Ascending aorta (tissue), 2 donors: ENCODE measurements at regions not wholly inside any gene's neighbourhood (a gene's known extent, or its start where the extent isn't known, plus 50 kb on each side); places are given as distances from the start of the nearest gene placed in this dataset.

Source experiments
- DNase-seq, 2 donors: peaks; one replicate each; pipeline ENCODE4 v3.0.0-alpha.2; 2019; ENCODE audit warnings: low spot score in 2 of 2
- H3K27ac ChIP-seq, 2 donors: fragments of 200-600 bp; sonication (generic); one replicate each; pipeline ENCODE4 v1.5.1; 2016 to 2017; ENCODE audit warnings: mild to moderate bottlenecking in 1 of 2
- H3K27me3 ChIP-seq: fragments of 200-600 bp; sonication (generic); one replicate; pipeline ENCODE4 v1.5.1; 2017
- H3K36me3 ChIP-seq, 2 donors: fragments of 200-600 bp; sonication (generic); one replicate each; pipeline ENCODE4 v1.5.1; 2016
- H3K4me1 ChIP-seq, 2 donors: fragments of 200-600 bp; sonication (generic); one replicate each; pipeline ENCODE4 v1.5.1; 2016 to 2017; ENCODE audit warnings: mild to moderate bottlenecking in 1 of 2
- H3K4me3 ChIP-seq, 2 donors: fragments of 200-600 bp; sonication (generic); one replicate each; pipeline ENCODE4 v1.5.1; 2016 to 2017; ENCODE audit warnings: mild to moderate bottlenecking in 1 of 2
- H3K9me3 ChIP-seq, 2 donors: fragments of 200-600 bp; sonication (generic); one replicate each; pipeline ENCODE4 v1.5.1; 2016
- intact Hi-C: fragments of 100-400 bp; cut with DNase I; formaldehyde crosslinking; loops from one replicate; pipeline ENCODE4 v1.15.1; 2023
- TF ChIP-seq, protein P1 (sequence below), 3 experiments: fragments of 200-600 bp in 2 of 3; fragments of 450-650 bp in 1 of 3; sonication (generic) in 2 of 3; IDR thresholded peaks; one replicate each; pipeline ENCODE4 v1.5.1; 2016 to 2019; ENCODE audit warnings: antibody characterized with exemption in 3 of 3, mild to moderate bottlenecking in 1 of 3, moderate library complexity in 1 of 3

DNA sequence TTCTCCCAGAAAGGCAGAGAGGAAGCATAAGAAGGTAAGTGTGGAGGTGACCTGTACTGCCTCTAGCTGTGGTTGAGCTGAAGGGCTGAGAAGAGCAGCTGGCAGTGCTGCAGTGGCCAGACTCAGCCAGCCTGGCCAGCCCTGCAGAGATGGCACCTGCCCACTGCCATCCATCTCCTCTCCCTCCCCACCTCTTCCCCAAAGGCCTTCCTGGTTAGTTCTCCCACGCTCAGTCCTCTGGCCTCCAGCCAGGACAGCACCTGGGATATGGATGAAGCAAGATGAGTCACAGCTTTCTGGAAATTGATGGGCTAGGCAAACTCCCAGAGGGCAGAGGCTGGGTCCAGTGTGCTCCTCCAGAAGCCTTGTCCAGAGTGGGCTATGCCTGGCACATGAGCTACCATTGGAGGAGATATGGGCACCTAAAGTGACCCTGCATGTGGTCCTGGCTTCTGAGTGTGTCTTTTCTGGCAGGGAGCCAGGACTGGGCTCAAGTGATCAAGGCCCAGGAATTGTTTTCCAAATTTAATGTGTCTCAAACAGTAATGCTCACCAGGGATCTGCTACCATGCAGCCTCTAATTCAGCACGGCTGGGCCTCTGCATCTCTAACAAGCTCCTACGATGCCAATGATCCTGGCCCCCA, 81.0 kb upstream of the CACUL1 start:
- Histone ChIP-seq H3K9me3 (no peaks in the 10 kb centered on the region), H3K36me3 (no peaks in the 10 kb centered on the region), H3K4me3 (no peak overlapping the region), H3K27ac (no peak overlapping the region), H3K27me3 (no peaks in the 10 kb centered on the region), H3K4me1 (no peaks in the 10 kb centered on the region)
- DNase-seq, result no peak
- intact Hi-C loops, result no loop called here
- TF ChIP-seq, protein P1, sequence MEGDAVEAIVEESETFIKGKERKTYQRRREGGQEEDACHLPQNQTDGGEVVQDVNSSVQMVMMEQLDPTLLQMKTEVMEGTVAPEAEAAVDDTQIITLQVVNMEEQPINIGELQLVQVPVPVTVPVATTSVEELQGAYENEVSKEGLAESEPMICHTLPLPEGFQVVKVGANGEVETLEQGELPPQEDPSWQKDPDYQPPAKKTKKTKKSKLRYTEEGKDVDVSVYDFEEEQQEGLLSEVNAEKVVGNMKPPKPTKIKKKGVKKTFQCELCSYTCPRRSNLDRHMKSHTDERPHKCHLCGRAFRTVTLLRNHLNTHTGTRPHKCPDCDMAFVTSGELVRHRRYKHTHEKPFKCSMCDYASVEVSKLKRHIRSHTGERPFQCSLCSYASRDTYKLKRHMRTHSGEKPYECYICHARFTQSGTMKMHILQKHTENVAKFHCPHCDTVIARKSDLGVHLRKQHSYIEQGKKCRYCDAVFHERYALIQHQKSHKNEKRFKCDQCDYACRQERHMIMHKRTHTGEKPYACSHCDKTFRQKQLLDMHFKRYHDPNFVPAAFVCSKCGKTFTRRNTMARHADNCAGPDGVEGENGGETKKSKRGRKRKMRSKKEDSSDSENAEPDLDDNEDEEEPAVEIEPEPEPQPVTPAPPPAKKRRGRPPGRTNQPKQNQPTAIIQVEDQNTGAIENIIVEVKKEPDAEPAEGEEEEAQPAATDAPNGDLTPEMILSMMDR (IDR thresholded peaks at IDR 0.05), result no peak

DNA sequence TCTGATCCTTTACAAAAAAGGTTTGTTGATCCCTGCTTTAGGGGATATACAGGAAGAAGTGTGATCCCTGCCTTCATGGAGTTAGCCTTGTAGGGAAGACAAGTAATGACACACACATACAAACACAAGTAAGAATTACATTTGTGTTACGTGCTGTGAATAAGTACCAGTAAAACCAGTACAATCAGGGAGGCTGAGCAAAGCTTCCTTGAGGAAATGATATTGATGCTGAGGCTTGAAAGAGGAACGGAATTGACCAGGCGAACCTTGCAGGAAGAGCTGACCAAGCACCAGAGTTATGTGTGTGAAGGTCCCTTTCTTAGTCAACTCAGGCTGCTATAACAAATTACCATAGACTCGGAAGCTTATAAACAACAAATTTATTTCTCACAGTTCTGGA, 83.6 kb upstream of the CACUL1 start:
- TF ChIP-seq, protein P1 (IDR thresholded peaks at IDR 0.05), result no peak
- DNase-seq, result no peak
- intact Hi-C loops, result no loop called here

DNA sequence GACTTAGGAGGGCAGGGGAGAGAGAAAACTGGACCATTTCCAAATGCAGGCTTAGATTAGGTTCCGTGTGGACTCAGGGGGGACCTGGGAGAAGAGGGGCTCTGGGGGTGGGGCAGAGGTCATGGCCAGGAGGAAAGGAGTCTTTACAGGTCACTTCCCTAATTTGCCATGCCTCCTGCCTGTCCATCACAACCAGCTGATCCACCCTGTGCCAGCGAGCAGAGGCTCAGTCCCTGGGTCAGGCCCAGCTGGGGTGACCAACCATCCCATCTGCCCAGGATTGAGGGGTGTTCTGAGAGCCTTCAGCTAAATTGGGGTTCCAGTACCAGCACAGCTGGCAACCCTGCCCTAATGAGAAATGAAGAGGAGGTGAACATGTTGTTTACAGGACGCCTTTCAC, 84.6 kb upstream of the CACUL1 start:
- Histone ChIP-seq H3K27me3 (no peaks in the 10 kb centered on the region), H3K4me1 (no peaks in the 10 kb centered on the region), H3K27ac (no peak overlapping the region), H3K4me3 (no peak overlapping the region), H3K36me3 (no peaks in the 10 kb centered on the region), H3K9me3 (no peaks in the 10 kb centered on the region)
- intact Hi-C loops, result no loop called here
- TF ChIP-seq, protein P1 (IDR thresholded peaks at IDR 0.05), result no peak
- no peak for DNase-seq

More for the DNA sequence above, 83.6 kb upstream of the CACUL1 start:
- Histone ChIP-seq H3K4me3 (no peak overlapping the region), H3K27ac (no peak overlapping the region), H3K27me3 (no peaks in the 10 kb centered on the region), H3K4me1 (no peaks in the 10 kb centered on the region), H3K9me3 (no peaks in the 10 kb centered on the region), H3K36me3 (no peaks in the 10 kb centered on the region)

DNA sequence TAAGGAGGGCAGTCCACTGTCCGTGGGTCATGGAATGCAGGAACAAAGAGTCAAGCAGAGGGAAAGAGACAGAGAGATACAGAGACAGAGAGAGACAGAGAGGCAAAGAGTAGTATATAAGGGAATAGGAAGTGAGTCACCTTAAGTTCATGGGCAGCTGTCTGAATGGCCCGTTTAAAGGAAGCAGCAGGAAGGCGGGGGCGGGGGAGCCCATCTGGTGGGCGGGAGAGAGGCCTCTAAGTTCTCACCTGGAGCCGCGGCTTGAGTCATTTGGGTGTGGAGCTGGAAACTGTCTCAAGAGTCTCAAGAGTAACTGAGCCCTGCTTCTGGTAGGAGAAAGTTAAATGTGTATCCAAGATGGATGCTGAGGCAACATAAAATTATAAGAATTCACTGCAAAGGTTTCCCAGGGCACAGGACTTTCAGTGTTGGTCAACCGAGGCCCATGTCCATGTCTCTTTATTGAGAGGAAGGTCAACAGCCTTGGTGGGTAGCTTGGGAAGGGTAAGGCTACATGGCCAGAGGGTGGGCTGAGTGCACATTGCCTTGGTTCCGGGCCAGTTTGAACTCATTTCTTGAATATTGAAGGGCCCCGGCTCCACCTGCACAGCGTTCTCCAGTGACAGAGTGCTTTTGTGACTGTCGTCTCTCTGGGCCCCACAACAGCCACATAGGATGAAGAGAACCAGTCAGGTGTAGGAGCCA, 85.5 kb upstream of the CACUL1 start:
- H3K4me1 ChIP-seq, result no peaks in the 10 kb centered on the region
- TF ChIP-seq, protein P1 (IDR thresholded peaks at IDR 0.05), result no peak
- H3K4me3 ChIP-seq, result no peak overlapping the region
- no peaks in the 10 kb centered on the region for H3K27me3 ChIP-seq
- no peaks in the 10 kb centered on the region for H3K9me3 ChIP-seq
- no peaks in the 10 kb centered on the region for H3K36me3 ChIP-seq
- no peak overlapping the region for H3K27ac ChIP-seq
- intact Hi-C loops, result no loop called here
- DNase-seq, result no peak

DNA sequence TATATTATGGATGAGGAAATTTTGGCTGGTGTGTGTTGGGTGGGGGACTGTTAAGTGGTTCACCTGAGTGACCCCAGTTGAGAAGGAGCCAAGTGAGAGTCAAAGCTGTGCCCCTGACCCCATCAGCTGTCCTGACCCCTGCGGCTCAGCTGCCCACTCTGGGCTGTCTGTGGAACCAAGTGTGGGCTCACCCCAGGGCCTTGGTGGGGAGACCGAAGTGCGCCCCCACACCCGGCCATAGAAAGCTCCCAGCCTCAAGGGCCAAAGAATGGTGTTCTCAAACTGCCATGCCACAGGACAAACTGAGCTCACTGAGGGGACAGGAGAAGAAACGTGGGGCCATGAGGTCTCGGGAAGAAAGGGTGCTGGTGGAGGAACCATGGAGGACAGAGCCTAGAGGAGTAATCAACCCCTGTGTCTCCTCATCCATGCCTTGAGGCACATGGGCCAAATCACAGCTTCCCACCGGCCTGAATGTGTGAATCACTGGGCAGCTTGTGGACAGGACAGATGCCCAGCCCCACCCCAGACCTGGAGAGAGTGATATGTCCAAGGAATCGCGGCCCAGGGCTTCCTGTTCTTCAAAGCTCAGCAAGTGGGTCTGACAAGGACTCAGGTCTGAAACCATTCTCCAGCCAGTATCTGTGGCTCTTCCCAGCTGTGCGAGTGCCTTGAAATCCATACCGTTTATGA, 86.2 kb upstream of the CACUL1 start:
- TF ChIP-seq, protein P1 (IDR thresholded peaks at IDR 0.05), result no peak
- no peak overlapping the region for H3K27ac ChIP-seq
- H3K9me3 ChIP-seq, result no peaks in the 10 kb centered on the region
- H3K27me3 ChIP-seq, result no peaks in the 10 kb centered on the region
- no peak overlapping the region for H3K4me3 ChIP-seq
- intact Hi-C loops, result no loop called here
- H3K4me1 ChIP-seq, result no peaks in the 10 kb centered on the region
- no peak for DNase-seq
- H3K36me3 ChIP-seq, result no peaks in the 10 kb centered on the region
